ENCODE measurements at regions not wholly inside any gene's neighbourhood (a gene's known extent, or its start where the extent isn't known, plus 50 kb on each side); places are given as distances from the start of the nearest gene placed in this dataset.

- H3K9me3 ChIP-seq (replicated peaks; ENCODE audit: control insufficient read depth, insufficient read depth, low read depth, low read length) = no peaks in the 10 kb centered on the region
- CTCF ChIA-PET (ENCODE audit: low intra/inter-chr PET ratio) = no interaction called here
Measured at GRCh38 chr11:15750535-15751308, 605.6 kb downstream of the SOX6 start.

More at GRCh38 chr11:15750535-15751308, 605.6 kb downstream of the SOX6 start:
- POLR2A ChIA-PET = interaction anchor here (1.6 kb wide), 1 partner anchor 10 kb away, joined by 7 read pairs; no protein-coding TSS in a partner anchor
- no peak for TF ChIP-seq E2F3 (CRISPR knock-in tag; IDR thresholded peaks at IDR 0.05)
- no peak for TF ChIP-seq NR2C1 (IDR thresholded peaks at IDR 0.05)
- TF ChIP-seq NR2C1 (tag; IDR thresholded peaks at IDR 0.05) = no peak
- no peak for TF ChIP-seq BMI1 (IDR thresholded peaks at IDR 0.05; ENCODE audit: low read length)
- no peak for TF ChIP-seq CREB5 (CRISPR knock-in tag; IDR thresholded peaks at IDR 0.05)
- no peak for TF ChIP-seq ZNF766 (CRISPR knock-in tag; conservative IDR thresholded peaks at IDR 0.05)
- no peak for TF ChIP-seq BACH1 (tag; IDR thresholded peaks at IDR 0.05)
- TF ChIP-seq ZNF274 (IDR thresholded peaks at IDR 0.05; ENCODE audit: borderline replicate concordance, low read depth, low read length) = no peak
- Histone ChIP-seq H3K4me1 (replicated peaks in 1 of 2; ENCODE audit: control insufficient read depth in 2 of 2, insufficient read depth in 2 of 2, low read length in 2 of 2) (no peaks in the 10 kb centered on the region), H3K9ac (ENCODE audit: insufficient read depth in 1 of 2, low read depth in 2 of 2, low read length in 2 of 2) (no peak overlapping the region), H3K27me3 (ENCODE audit: control insufficient read depth in 2 of 2, insufficient read depth in 2 of 2, low read length in 2 of 2) (peaks cover 5 to 13% of the 10 kb centered on the region in 2 experiments; a peak in 3 of 5 replicates), H2AFZ (ENCODE audit: low read depth, low read length) (no peak overlapping the region), H3K4me3 (no peak overlapping the region), H3K79me2 (ENCODE audit: control insufficient read depth, insufficient read depth, low read length) (no peaks in the 10 kb centered on the region), H3K9me1 (ENCODE audit: control insufficient read depth, insufficient read depth, low read length) (no peaks in the 10 kb centered on the region), H3K4me2 (ENCODE audit: insufficient read depth, low read length) (no peak overlapping the region), H3K36me3 (ENCODE audit: control insufficient read depth, insufficient read depth, low read length) (no peaks in the 10 kb centered on the region), H3K27ac (ENCODE audit: extremely low read depth, low read depth, low read length) (no peak overlapping the region), H4K20me1 (replicated peaks; ENCODE audit: control insufficient read depth, insufficient read depth, low read length) (no peaks in the 10 kb centered on the region)
- 1% methylated on average over 11 of the region's 11 CpGs for WGBS (ENCODE audit: insufficient coverage, low coverage, missing lambda C conversion rate)
- BruUV-seq (replicated peaks) = no TSS peak
- intact Hi-C loops (cut with micrococcal nuclease) = no loop called here
- no peak for FAIRE-seq
- in situ Hi-C loops (cut with MboI) = no loop called here
- no peak for ATAC-seq
- DNase-seq (ENCODE audit: extremely low read depth in 1 of 4, low spot score in 3 of 4) = no peak
